GM23338 (cell line): ENCODE measurements at regions not wholly inside any gene's neighbourhood (a gene's known extent, or its start where the extent isn't known, plus 50 kb on each side); places are given as distances from the start of the nearest gene placed in this dataset.

ENCODE experiments used
- ATAC-seq: fragments of 200-7000 bp; cut with Tn5 transposase; 3 replicates; pipeline ENCODE4 v1.9.1; 2020
- DNase-seq: peaks from one replicate; pipeline ENCODE4 v3.0.0-alpha.2; 2015; ENCODE audit warnings: low spot score
- H2AFZ ChIP-seq: fragments of 200-600 bp; sonication (generic); 2 replicates; pipeline ENCODE4 v1.8.0; 2016; ENCODE audit warnings: antibody characterized with exemption, mild to moderate bottlenecking, moderate library complexity
- H3F3A ChIP-seq: fragments of 200-600 bp; sonication (generic); replicated peaks from 2 replicates; pipeline ENCODE4 v1.8.0; 2017; ENCODE audit warnings: antibody characterized with exemption, mixed run types, low read depth
- H3K27ac ChIP-seq: fragments of 200-600 bp; sonication (generic); 2 replicates; pipeline ENCODE4 v1.6.1; 2016; ENCODE audit warnings: low read depth
- H3K27me3 ChIP-seq: fragments of 200-600 bp; sonication (generic); 2 replicates; pipeline ENCODE4 v1.8.0; 2016; ENCODE audit warnings: mild to moderate bottlenecking, mixed run types, moderate library complexity; ENCODE audit not compliant: insufficient read depth
- H3K36me3 ChIP-seq: fragments of 200-600 bp; sonication (generic); 2 replicates; pipeline ENCODE4 v1.8.0; 2016; ENCODE audit warnings: mild to moderate bottlenecking; ENCODE audit not compliant: insufficient read depth
- H3K4me1 ChIP-seq: fragments of 200-600 bp; sonication (generic); 2 replicates; pipeline ENCODE4 v1.8.0; 2016; ENCODE audit warnings: mild to moderate bottlenecking, moderate library complexity; ENCODE audit not compliant: insufficient read depth
- H3K4me2 ChIP-seq: fragments of 200-600 bp; sonication (generic); 2 replicates; pipeline ENCODE4 v1.7.1; 2017; ENCODE audit warnings: mixed run types
- H3K4me3 ChIP-seq: fragments of 200-600 bp; sonication (generic); 2 replicates; pipeline ENCODE4 v1.6.1; 2016; ENCODE audit warnings: mixed run types
- H3K79me2 ChIP-seq: fragments of 200-600 bp; sonication (generic); replicated peaks from 2 replicates; pipeline ENCODE4 v1.8.0; 2017; ENCODE audit warnings: mild to moderate bottlenecking; ENCODE audit not compliant: insufficient read depth
- H3K9me2 ChIP-seq: fragments of 200-600 bp; sonication (generic); 2 replicates; pipeline ENCODE4 v1.8.0; 2017; ENCODE audit not compliant: insufficient read depth
- H4K20me1 ChIP-seq: fragments of 200-600 bp; sonication (generic); replicated peaks from 2 replicates; pipeline ENCODE4 v1.8.0; 2017; ENCODE audit warnings: mild to moderate bottlenecking; ENCODE audit not compliant: insufficient read depth
- H3K27ac Mint-ChIP-seq: 2 replicates; pipeline ENCODE4 v1.8.0; 2020; ENCODE audit warnings: inconsistent platforms, mild to moderate bottlenecking, moderate library complexity, mixed read lengths
- H3K27me3 Mint-ChIP-seq: 3 replicates; pipeline ENCODE4 v1.8.0; 2022; ENCODE audit warnings: low read depth, mild to moderate bottlenecking, moderate library complexity, mixed read lengths, inconsistent platforms; ENCODE audit not compliant: insufficient read depth, poor library complexity
- H3K36me3 Mint-ChIP-seq: 3 replicates; pipeline ENCODE4 v1.8.0; 2021; ENCODE audit warnings: low read depth, mild to moderate bottlenecking, inconsistent platforms, moderate library complexity, mixed read lengths
- H3K4me1 Mint-ChIP-seq: 3 replicates; pipeline ENCODE4 v1.8.0; 2020; ENCODE audit warnings: mild to moderate bottlenecking, inconsistent platforms, mixed read lengths
- H3K4me3 Mint-ChIP-seq: 3 replicates; pipeline ENCODE4 v1.8.0; 2021; ENCODE audit warnings: moderate library complexity, mild to moderate bottlenecking, inconsistent platforms, mixed read lengths
- H3K9me3 Mint-ChIP-seq: 3 replicates; pipeline ENCODE4 v1.8.0; 2020; ENCODE audit warnings: moderate library complexity, mild to moderate bottlenecking, inconsistent platforms, mixed read lengths
- CTCF ChIP-seq, 2 experiments: fragments of 200-600 bp in 1 of 2; sonication (generic) in 1 of 2; conservative IDR thresholded peaks; 2 replicates each; pipeline versions ENCODE4 v1.5.1 to v1.6.1; 2016 to 2017; ENCODE audit warnings: antibody characterized with exemption in 2 of 2, low read depth in 2 of 2, mild to moderate bottlenecking in 2 of 2, moderate library complexity in 1 of 2
- ETS1 ChIP-seq: IDR thresholded peaks from 2 replicates; pipeline ENCODE4 v1.6.1; 2016; ENCODE audit warnings: antibody characterized with exemption
- EZH2 ChIP-seq: fragments of 200-600 bp; sonication (generic); IDR thresholded peaks from one replicate; pipeline ENCODE4 v1.8.0; 2017; ENCODE audit warnings: antibody characterized with exemption, mild to moderate bottlenecking, low read depth; ENCODE audit not compliant: unreplicated experiment
- JUNB ChIP-seq: IDR thresholded peaks from one replicate; pipeline ENCODE4 v1.6.1; 2016; ENCODE audit warnings: antibody characterized with exemption; ENCODE audit not compliant: unreplicated experiment
- REST ChIP-seq: IDR thresholded peaks from one replicate; pipeline ENCODE4 v1.6.1; 2018; ENCODE audit warnings: antibody characterized with exemption; ENCODE audit not compliant: unreplicated experiment
- STAT1 ChIP-seq: IDR thresholded peaks from one replicate; pipeline ENCODE4 v1.6.1; 2016; ENCODE audit warnings: antibody characterized with exemption; ENCODE audit not compliant: unreplicated experiment

GRCh38 chr2:8307606-8308180, 374.2 kb upstream of the ID2 start (continued):
- TF ChIP-seq REST (no peak), EZH2 (no peak), CTCF (conservative IDR thresholded peaks at IDR 0.05; ENCODE audit: low read depth in 2 of 2) (no peak)

GRCh38 chr2:8309131-8309530, 372.7 kb upstream of the ID2 start:
- Histone ChIP-seq H3K27me3 (no peaks in the 10 kb centered on the region), H3F3A (no peaks in the 10 kb centered on the region), H3K9me2 (no peaks in the 10 kb centered on the region), H4K20me1 (no peaks in the 10 kb centered on the region), H3K4me1 (0 out of 2 replicates have a peak, but pooled peaks cover 3% of the 10 kb centered on the region), H3K27ac (no peak overlapping the region), H3K36me3 (no peaks in the 10 kb centered on the region), H3K4me2 (no peak overlapping the region), H3K79me2 (no peaks in the 10 kb centered on the region), H2AFZ (no peak overlapping the region), H3K4me3 (no peak overlapping the region)
- H3K4me3 Mint-ChIP-seq = no peak overlapping the region
- DNase-seq (no peak), ATAC-seq (no peak)
- peaks cover 4% of the 10 kb centered on the region for H3K27me3 Mint-ChIP-seq
- H3K36me3 Mint-ChIP-seq = no peaks in the 10 kb centered on the region
- H3K27ac Mint-ChIP-seq = no peak overlapping the region
- H3K4me1 Mint-ChIP-seq = peaks cover 8% of the 10 kb centered on the region; the same call in 2 of the 3 replicates
- peaks cover 8% of the 10 kb centered on the region; the same call in 2 of the 3 replicates for H3K9me3 Mint-ChIP-seq
- TF ChIP-seq JUNB (no peak), ETS1 (no peak), CTCF (conservative IDR thresholded peaks at IDR 0.05; ENCODE audit: low read depth in 2 of 2) (no peak), REST (no peak), STAT1 (no peak)
